IMR-90 (cell line): ENCODE measurements at regions not wholly inside any gene's neighbourhood (a gene's known extent, or its start where the extent isn't known, plus 50 kb on each side); places are given as distances from the start of the nearest gene placed in this dataset.

Experiments used
- ATAC-seq: fragments of 200-7000 bp; cut with Tn5 transposase; 2 replicates; pipeline ENCODE4 v1.9.1; 2020; ENCODE audit warnings: low read depth, mild to moderate bottlenecking, moderate library complexity
- BruUV-seq: library from RNA; stranded (reverse); fragments of 400-500 nt; replicated peaks from 2 replicates; lab custom pipeline; 2021; lab: Mats Ljungman, UMichigan
- CTCF ChIA-PET: fragments of 300-600 bp; formaldehyde crosslinking; extraction: SDS; loops from one replicate; lab custom pipeline; 2021; ENCODE audit warnings: antibody characterized with exemption; lab: Yijun Ruan, JAX
- POLR2A ChIA-PET: fragments of 300-600 bp; sonication (Branson Sonifier 250); formaldehyde crosslinking; loops from one replicate; lab custom pipeline; 2022; ENCODE audit warnings: antibody characterized with exemption; ENCODE audit not compliant: unreplicated experiment; lab: Charles Lee
- DNase-seq: peaks from one replicate; pipeline ENCODE4 v3.0.0; 2013
- H2AFZ ChIP-seq: replicated peaks from 2 replicates; pipeline ENCODE3; 2013; ENCODE audit warnings: low read length, mild to moderate bottlenecking; ENCODE audit not compliant: poor library complexity
- H2AK5ac ChIP-seq: 2 replicates; pipeline ENCODE4 v1.6.1; 2013; ENCODE audit warnings: low read depth, low read length, inconsistent platforms
- H2AK9ac ChIP-seq: replicated peaks from 2 replicates; pipeline ENCODE3; 2013; ENCODE audit warnings: mild to moderate bottlenecking, low read depth, low read length, moderate library complexity; ENCODE audit not compliant: poor library complexity
- H2BK120ac ChIP-seq: 2 replicates; pipeline ENCODE4 v1.6.1; 2013; ENCODE audit warnings: low read depth, low read length, inconsistent platforms
- H2BK15ac ChIP-seq: 3 replicates; pipeline ENCODE4 v1.6.1; 2013; ENCODE audit warnings: low read depth, low read length, inconsistent platforms
- H2BK20ac ChIP-seq: 2 replicates; pipeline ENCODE4 v1.6.1; 2013; ENCODE audit warnings: low read depth, mild to moderate bottlenecking, inconsistent platforms, low read length, moderate library complexity
- H2BK5ac ChIP-seq: 2 replicates; pipeline ENCODE4 v1.6.1; 2013; ENCODE audit warnings: mild to moderate bottlenecking, low read depth, low read length, inconsistent platforms; ENCODE audit not compliant: poor library complexity, severe bottlenecking
- H3K14ac ChIP-seq: replicated peaks from 2 replicates; pipeline ENCODE4 v1.6.1; 2013; ENCODE audit warnings: low read depth, low read length, inconsistent platforms
- H3K18ac ChIP-seq: 2 replicates; pipeline ENCODE4 v1.6.1; 2013; ENCODE audit warnings: low read depth, low read length, control low read depth
- H3K23ac ChIP-seq: 2 replicates; pipeline ENCODE4 v1.6.1; 2013; ENCODE audit warnings: low read depth, low read length, inconsistent platforms
- H3K27ac ChIP-seq: 2 replicates; pipeline ENCODE4 v1.5.1; 2013; ENCODE audit warnings: mild to moderate bottlenecking, control low read depth, low read length; ENCODE audit not compliant: insufficient read depth
- H3K27me3 ChIP-seq: 2 replicates; pipeline ENCODE4 v1.6.1; 2013; ENCODE audit warnings: low read length; ENCODE audit not compliant: control insufficient read depth, insufficient read depth
- H3K36me3 ChIP-seq: 2 replicates; pipeline ENCODE4 v1.6.1; 2013; ENCODE audit warnings: low read length, mixed read lengths; ENCODE audit not compliant: control insufficient read depth, insufficient read depth
- H3K4ac ChIP-seq: 2 replicates; pipeline ENCODE4 v1.6.1; 2013; ENCODE audit warnings: low read depth, low read length, inconsistent platforms
- H3K4me1 ChIP-seq: 2 replicates; pipeline ENCODE4 v1.6.1; 2013; ENCODE audit warnings: low read length, mixed read lengths; ENCODE audit not compliant: control insufficient read depth, insufficient read depth
- H3K4me2 ChIP-seq: 2 replicates; pipeline ENCODE4 v1.6.1; 2013; ENCODE audit warnings: low read depth, mild to moderate bottlenecking, control low read depth, low read length, moderate library complexity
- H3K4me3 ChIP-seq: 2 replicates; pipeline ENCODE4 v1.5.1; 2013; ENCODE audit warnings: low read depth, mild to moderate bottlenecking, control low read depth, low read length, moderate library complexity; ENCODE audit not compliant: insufficient read depth
- H3K56ac ChIP-seq: 2 replicates; pipeline ENCODE4 v1.6.1; 2013; ENCODE audit warnings: low read length, inconsistent platforms; ENCODE audit not compliant: insufficient read depth; ENCODE audit errors: extremely low read depth
- H3K79me1 ChIP-seq, 2 experiments: 2 replicates each; pipeline ENCODE4 v1.6.1; 2013; ENCODE audit warnings: low read length in 2 of 2, inconsistent platforms in 1 of 2, low read depth in 1 of 2
- H3K9ac ChIP-seq: 2 replicates; pipeline ENCODE4 v1.6.1; 2013; ENCODE audit warnings: low read depth, low read length, control low read depth
- H3K9me1 ChIP-seq: 2 replicates; pipeline ENCODE4 v1.6.1; 2013; ENCODE audit warnings: low read length, inconsistent platforms; ENCODE audit not compliant: insufficient read depth
- H3K9me3 ChIP-seq: 2 replicates; pipeline ENCODE4 v1.6.1; 2013; ENCODE audit warnings: low read length; ENCODE audit not compliant: control insufficient read depth, insufficient read depth
- H4K20me1 ChIP-seq: 2 replicates; pipeline ENCODE4 v1.6.1; 2013; ENCODE audit warnings: low read length, inconsistent platforms; ENCODE audit not compliant: insufficient read depth
- H4K5ac ChIP-seq: 2 replicates; pipeline ENCODE4 v1.6.1; 2013; ENCODE audit warnings: mild to moderate bottlenecking, low read depth, low read length, control low read depth
- H4K8ac ChIP-seq, 2 experiments: 2 replicates each; pipeline ENCODE4 v1.6.1; 2013; ENCODE audit warnings: low read depth in 2 of 2, low read length in 2 of 2, control low read depth in 1 of 2, inconsistent platforms in 1 of 2
- H4K91ac ChIP-seq: 2 replicates; pipeline ENCODE4 v1.6.1; 2013; ENCODE audit warnings: low read depth, low read length, inconsistent platforms; ENCODE audit not compliant: insufficient read depth
- BHLHE40 ChIP-seq: fragments of 150-350 bp; IDR thresholded peaks from 2 replicates; pipeline ENCODE4 v1.6.1; 2016; ENCODE audit warnings: mild to moderate bottlenecking, low read depth, low read length
- CEBPB ChIP-seq: IDR thresholded peaks from 2 replicates; pipeline ENCODE4 v1.6.1; 2012; ENCODE audit warnings: low read depth, low read length, improper control_type of control experiment
- CHD1 ChIP-seq: IDR thresholded peaks from 2 replicates; pipeline ENCODE4 v1.6.1; 2012; ENCODE audit warnings: low read depth, low read length, improper control_type of control experiment
- CTCF ChIP-seq: conservative IDR thresholded peaks from 2 replicates; pipeline ENCODE4 v1.5.1; 2012; ENCODE audit warnings: mild to moderate bottlenecking, low read depth, low read length, improper control_type of control experiment
- ELK1 ChIP-seq: fragments of 150-350 bp; IDR thresholded peaks from 2 replicates; pipeline ENCODE4 v1.6.1; 2016; ENCODE audit warnings: low read depth, mild to moderate bottlenecking, low read length, moderate library complexity, borderline replicate concordance
- FOS ChIP-seq: fragments of 150-350 bp; IDR thresholded peaks from 2 replicates; pipeline ENCODE4 v1.6.1; 2016; ENCODE audit warnings: low read depth, low read length
- MAFK ChIP-seq: IDR thresholded peaks from 2 replicates; pipeline ENCODE4 v1.6.1; 2012; ENCODE audit warnings: low read depth, low read length, improper control_type of control experiment
- MAZ ChIP-seq: IDR thresholded peaks from 2 replicates; pipeline ENCODE4 v1.6.1; 2012; ENCODE audit warnings: low read depth, mild to moderate bottlenecking, low read length, improper control_type of control experiment, moderate library complexity, borderline replicate concordance
- MXI1 ChIP-seq: IDR thresholded peaks from 2 replicates; pipeline ENCODE4 v1.6.1; 2012; ENCODE audit warnings: low read depth, mild to moderate bottlenecking, low read length, moderate library complexity, borderline replicate concordance
- NFE2L2 ChIP-seq: fragments of 150-350 bp; IDR thresholded peaks from 2 replicates; pipeline ENCODE4 v1.6.1; 2016; ENCODE audit warnings: low read depth, mild to moderate bottlenecking, low read length
- POLR2A ChIP-seq: IDR thresholded peaks from 2 replicates; pipeline ENCODE4 v1.6.1; 2012; ENCODE audit warnings: mild to moderate bottlenecking, low read depth, low read length
- RAD21 ChIP-seq: IDR thresholded peaks from 2 replicates; pipeline ENCODE4 v1.6.1; 2012; ENCODE audit warnings: low read length, improper control_type of control experiment
- RCOR1 ChIP-seq: IDR thresholded peaks from 2 replicates; pipeline ENCODE4 v1.6.1; 2012; ENCODE audit warnings: mild to moderate bottlenecking, low read length, improper control_type of control experiment; ENCODE audit not compliant: insufficient replicate concordance
- RFX5 ChIP-seq: IDR thresholded peaks from 2 replicates; pipeline ENCODE4 v1.8.0; 2012; ENCODE audit warnings: low read depth, mild to moderate bottlenecking, low read length, moderate library complexity
- SMC3 ChIP-seq: fragments of 150-350 bp; IDR thresholded peaks from 2 replicates; pipeline ENCODE4 v1.6.1; 2016; ENCODE audit warnings: low read depth, mild to moderate bottlenecking, antibody characterized with exemption, low read length, moderate library complexity
- USF2 ChIP-seq: fragments of 150-350 bp; IDR thresholded peaks from 2 replicates; pipeline ENCODE4 v1.6.1; 2017; ENCODE audit warnings: mild to moderate bottlenecking, antibody characterized with exemption, low read length, low read depth
- WGBS, 2 experiments: methylation state at CpG; one replicate each; pipeline versions ENCODE4 v1.1.5 to v1.1.7; 2013; ENCODE audit warnings: missing lambda C conversion rate in 2 of 2; ENCODE audit not compliant: insufficient read length in 1 of 2; ENCODE audit errors: extremely low coverage in 2 of 2; 5-methylcytosine and 5-hydroxymethylcytosine counted together
- dilution Hi-C: fragments of 300-500 bp; cut with HindIII; formaldehyde crosslinking; loops from one replicate; pipeline ENCODE4 v1.14.3; 2018; ENCODE audit warnings: low sequenced_read_pairs; ENCODE audit not compliant: unreplicated experiment
- in situ Hi-C: fragments of 300-500 bp; cut with MboI; formaldehyde crosslinking; loops from 3 replicates; pipeline ENCODE4 v1.14.3; 2019; ENCODE audit warnings: low sequenced_read_pairs, inconsistent platforms, mixed read lengths
- intact Hi-C: fragments of 100-400 bp; cut with micrococcal nuclease; formaldehyde crosslinking; loops from 2 replicates; pipeline ENCODE4 v1.10.0; 2022

- ChIA-PET POLR2A (no interaction called here), CTCF (no interaction called here)
- Histone ChIP-seq H3K9me3 (peaks cover 16% of the 10 kb centered on the region), H3K27ac (no peak overlapping the region), H3K14ac (no peak overlapping the region), H3K4me1 (no peaks in the 10 kb centered on the region), H2BK20ac (no peak overlapping the region), H2BK5ac (no peak overlapping the region), H3K4ac (no peak overlapping the region), H2AK5ac (no peak overlapping the region), H3K27me3 (no peaks in the 10 kb centered on the region; the same call in 1 of the 2 replicates), H2AK9ac (no peak overlapping the region), H3K9me1 (no peaks in the 10 kb centered on the region), H4K5ac (no peak overlapping the region), H4K20me1 (no peaks in the 10 kb centered on the region), H3K4me2 (no peak overlapping the region), H4K91ac (no peak overlapping the region), H3K23ac (no peak overlapping the region), H3K56ac (no peak overlapping the region), H2BK15ac (no peak overlapping the region), H4K8ac (no peak overlapping the region), H3K18ac (no peak overlapping the region), H2AFZ (no peak overlapping the region), H3K4me3 (no peak overlapping the region), H3K36me3 (no peaks in the 10 kb centered on the region), H3K79me1 (no peaks in the 10 kb centered on the region), H2BK120ac (no peak overlapping the region), H3K9ac (no peak overlapping the region)
- in situ Hi-C loops: no loop called here
- no peak for DNase-seq
- TF ChIP-seq BHLHE40 (no peak), ELK1 (no peak), MAZ (no peak), RCOR1 (no peak), POLR2A (no peak), USF2 (no peak), MAFK (no peak), NFE2L2 (no peak), CTCF (no peak), RFX5 (no peak), SMC3 (no peak), MXI1 (no peak), CHD1 (no peak), RAD21 (no peak), FOS (no peak), CEBPB (no peak)
- no TSS peak for BruUV-seq
- 100% methylated on average over 1 of the region's 4 CpGs; no CpG with 5 or more reads in 1 of the 2 experiments for WGBS, 2 experiments
- ATAC-seq: no peak
- intact Hi-C loops: no loop called here
- dilution Hi-C loops: no loop called here
Observed at GRCh38 chr20:47427746-47428145, 71.2 kb upstream of the ZMYND8 start.
